SK-N-SH treated with all-trans-retinoic acid at 6 μM for 48 hours (cell line): ENCODE measurements at regions not wholly inside any gene's neighbourhood (a gene's known extent, or its start where the extent isn't known, plus 50 kb on each side); places are given as distances from the start of the nearest gene placed in this dataset.

Experiments
- ATAC-seq: fragments of 200-7000 bp; cut with Tn5 transposase; 3 replicates; pipeline ENCODE4 v1.9.1; 2020; ENCODE audit warnings: mild to moderate bottlenecking, moderate library complexity
- ARNTL ChIP-seq: fragments of 450-650 bp; formaldehyde crosslinking; IDR thresholded peaks from 2 replicates; pipeline ENCODE4 v1.5.0; 2020; ENCODE audit warnings: low read depth, mild to moderate bottlenecking, moderate library complexity, borderline replicate concordance
- BACH2 ChIP-seq: fragments of 250-450 bp; sonication (Bioruptor Pico); IDR thresholded peaks from 2 replicates; pipeline ENCODE4 v1.9.0; 2021; ENCODE audit warnings: mild to moderate bottlenecking, borderline replicate concordance
- CREB5 ChIP-seq: fragments of 250-450 bp; sonication (Bioruptor Pico); IDR thresholded peaks from 2 replicates; pipeline ENCODE4 v1.5.1; 2020; ENCODE audit warnings: low read depth, mild to moderate bottlenecking, moderate library complexity
- CSDC2 ChIP-seq: fragments of 250-450 bp; sonication (Bioruptor Pico); IDR thresholded peaks from 2 replicates; pipeline ENCODE4 v1.5.0; 2020; ENCODE audit warnings: mild to moderate bottlenecking, moderate library complexity
- CSRNP3 ChIP-seq: fragments of 250-450 bp; sonication (Bioruptor Pico); IDR thresholded peaks from 2 replicates; pipeline ENCODE4 v1.5.1; 2021; ENCODE audit warnings: mild to moderate bottlenecking, moderate library complexity
- ESRRG ChIP-seq: fragments of 250-450 bp; sonication (Bioruptor Pico); IDR thresholded peaks from 2 replicates; pipeline ENCODE4 v1.6.1; 2021; ENCODE audit warnings: mild to moderate bottlenecking
- GLIS3 ChIP-seq: fragments of 250-450 bp; sonication (Bioruptor Pico); IDR thresholded peaks from 2 replicates; pipeline ENCODE4 v1.5.0; 2020; ENCODE audit warnings: mild to moderate bottlenecking, moderate library complexity
- ISL1 ChIP-seq: fragments of 250-450 bp; sonication (Bioruptor Pico); IDR thresholded peaks from 2 replicates; pipeline ENCODE4 v2.1.2; 2022; ENCODE audit warnings: mild to moderate bottlenecking, moderate library complexity
- OSR1 ChIP-seq: fragments of 250-450 bp; sonication (Bioruptor Pico); IDR thresholded peaks from 2 replicates; pipeline ENCODE4 v1.8.0; 2022; ENCODE audit warnings: moderate library complexity, mild to moderate bottlenecking, inconsistent platforms
- PATZ1 ChIP-seq: fragments of 250-450 bp; sonication (Bioruptor Pico); IDR thresholded peaks from 2 replicates; pipeline ENCODE4 v1.8.0; 2020; ENCODE audit warnings: mild to moderate bottlenecking, moderate library complexity, borderline replicate concordance
- POU6F1 ChIP-seq: fragments of 250-450 bp; sonication (Bioruptor Pico); IDR thresholded peaks from 2 replicates; pipeline ENCODE4 v1.8.0; 2021; ENCODE audit warnings: low read depth, mild to moderate bottlenecking, moderate library complexity, borderline replicate concordance
- PPARA ChIP-seq: fragments of 250-450 bp; sonication (Bioruptor Pico); IDR thresholded peaks from 2 replicates; pipeline ENCODE4 v1.5.0; 2020; ENCODE audit warnings: mild to moderate bottlenecking, borderline replicate concordance
- RARB ChIP-seq: fragments of 250-450 bp; sonication (Bioruptor Pico); IDR thresholded peaks from 2 replicates; pipeline ENCODE4 v1.8.0; 2021; ENCODE audit warnings: mild to moderate bottlenecking, moderate library complexity
- SNAI2 ChIP-seq: fragments of 250-450 bp; sonication (Bioruptor Pico); IDR thresholded peaks from 2 replicates; pipeline ENCODE4 v1.5.0; 2020; ENCODE audit warnings: mild to moderate bottlenecking, moderate library complexity
- TCF4 ChIP-seq: fragments of 250-450 bp; sonication (Bioruptor Pico); IDR thresholded peaks from 2 replicates; pipeline ENCODE4 v1.8.0; 2021; ENCODE audit warnings: mild to moderate bottlenecking, moderate library complexity, borderline replicate concordance
- TOX ChIP-seq: fragments of 250-450 bp; sonication (Bioruptor Pico); IDR thresholded peaks from 2 replicates; pipeline ENCODE4 v1.8.0; 2021; ENCODE audit warnings: mild to moderate bottlenecking, moderate library complexity, borderline replicate concordance
- TSHZ2 ChIP-seq: fragments of 250-450 bp; sonication (Bioruptor Pico); IDR thresholded peaks from 2 replicates; pipeline ENCODE4 v1.5.0; 2020; ENCODE audit warnings: mild to moderate bottlenecking, moderate library complexity
- ZC3H10 ChIP-seq: fragments of 250-450 bp; sonication (Bioruptor Pico); IDR thresholded peaks from 2 replicates; pipeline ENCODE4 v1.5.1; 2021; ENCODE audit warnings: mild to moderate bottlenecking, moderate library complexity
- ZFP3 ChIP-seq: fragments of 250-450 bp; sonication (Bioruptor Pico); IDR thresholded peaks from 2 replicates; pipeline ENCODE4 v1.5.0; 2020; ENCODE audit warnings: mild to moderate bottlenecking, moderate library complexity
- ZFP30 ChIP-seq: fragments of 450-650 bp; formaldehyde crosslinking; IDR thresholded peaks from 2 replicates; pipeline ENCODE4 v1.5.0; 2022; ENCODE audit warnings: mild to moderate bottlenecking, moderate library complexity
- ZNF565 ChIP-seq: fragments of 450-650 bp; formaldehyde crosslinking; conservative IDR thresholded peaks from 2 replicates; pipeline ENCODE4 v1.5.0; 2020; ENCODE audit warnings: low read depth, mild to moderate bottlenecking, moderate library complexity
- ZNF70 ChIP-seq: fragments of 450-650 bp; formaldehyde crosslinking; IDR thresholded peaks from 2 replicates; pipeline ENCODE4 v1.5.0; 2020; ENCODE audit warnings: mild to moderate bottlenecking, moderate library complexity
- ZNF8 ChIP-seq: fragments of 450-650 bp; formaldehyde crosslinking; IDR thresholded peaks from 2 replicates; pipeline ENCODE4 v1.5.0; 2020; ENCODE audit warnings: mild to moderate bottlenecking, moderate library complexity

- no peak for TF ChIP-seq ARNTL (CRISPR knock-in tag)
Measured at GRCh38 chr9:108606401-108606800, 249.4 kb downstream of the ACTL7B start (continued).

- no peak for TF ChIP-seq CSRNP3 (CRISPR knock-in tag)
- TF ChIP-seq ZFP3 (CRISPR knock-in tag), result no peak
- TF ChIP-seq SNAI2 (CRISPR knock-in tag), result no peak
- TF ChIP-seq POU6F1, result no peak
- TF ChIP-seq ZC3H10 (CRISPR knock-in tag), result no peak
- TF ChIP-seq ARNTL (CRISPR knock-in tag), result no peak
- no peak for TF ChIP-seq ZFP30 (CRISPR knock-in tag)
- no peak for TF ChIP-seq ZNF8 (CRISPR knock-in tag)
- TF ChIP-seq CREB5 (CRISPR knock-in tag), result no peak
- no peak for TF ChIP-seq ZNF70 (CRISPR knock-in tag)
- no peak for TF ChIP-seq TSHZ2 (CRISPR knock-in tag)
- TF ChIP-seq OSR1 (CRISPR knock-in tag), result no peak
- TF ChIP-seq PATZ1 (CRISPR knock-in tag), result no peak
- no peak for TF ChIP-seq BACH2 (CRISPR knock-in tag)
- TF ChIP-seq ESRRG (CRISPR knock-in tag), result no peak
- TF ChIP-seq TCF4 (CRISPR knock-in tag), result no peak
- no peak for TF ChIP-seq CSDC2 (CRISPR knock-in tag)
- no peak for TF ChIP-seq RARB (CRISPR knock-in tag)
- TF ChIP-seq TOX (CRISPR knock-in tag), result no peak
- no peak for ATAC-seq
Measured at GRCh38 chr9:108603141-108603540, 252.6 kb downstream of the ACTL7B start.

GRCh38 chr9:108600896-108601295, 254.9 kb downstream of the ACTL7B start:
- TF ChIP-seq POU6F1, result no peak
- no peak for TF ChIP-seq TOX (CRISPR knock-in tag)
- no peak for TF ChIP-seq GLIS3 (CRISPR knock-in tag)
- TF ChIP-seq SNAI2 (CRISPR knock-in tag), result no peak
- TF ChIP-seq ZNF565 (CRISPR knock-in tag), result no peak
- no peak for TF ChIP-seq PPARA (CRISPR knock-in tag)
- no peak for TF ChIP-seq ISL1 (CRISPR knock-in tag)
- TF ChIP-seq ZNF70 (CRISPR knock-in tag), result no peak
- no peak for TF ChIP-seq ARNTL (CRISPR knock-in tag)
- TF ChIP-seq ZFP30 (CRISPR knock-in tag), result no peak
- no peak for TF ChIP-seq ZC3H10 (CRISPR knock-in tag)
- TF ChIP-seq ESRRG (CRISPR knock-in tag), result no peak
- TF ChIP-seq TSHZ2 (CRISPR knock-in tag), result no peak
- no peak for TF ChIP-seq CSDC2 (CRISPR knock-in tag)
- no peak for ATAC-seq
